SKM-1 (cell line): ENCODE measurements at regions not wholly inside any gene's neighbourhood (a gene's known extent, or its start where the extent isn't known, plus 50 kb on each side); places are given as distances from the start of the nearest gene placed in this dataset.

Experiments used
- DNase-seq: peaks from one replicate; lab custom pipeline; 2025; ENCODE audit not compliant: unreplicated experiment; lab: John Stamatoyannopoulos, UW

DNA sequence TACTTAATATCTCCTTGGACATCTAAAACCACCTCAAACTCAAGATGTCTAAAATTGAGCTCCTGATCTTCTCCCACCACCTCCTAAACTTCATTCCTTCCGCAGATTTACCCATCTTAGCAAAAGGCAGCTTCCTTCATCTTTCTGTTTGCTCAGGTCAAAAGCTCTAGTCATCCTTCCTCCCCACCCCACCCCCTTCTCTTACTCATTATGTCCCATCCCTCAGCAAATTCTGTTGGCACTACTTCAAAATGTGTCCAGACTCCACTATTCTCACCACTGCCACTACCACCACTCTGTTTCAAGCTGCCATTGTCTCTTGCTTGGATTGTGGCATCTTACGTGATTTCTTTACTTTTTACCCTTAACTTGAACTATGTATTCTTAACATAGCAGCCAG lies 59.2 kb upstream of the ZDHHC17 start:
- no peak for DNase-seq

DNA sequence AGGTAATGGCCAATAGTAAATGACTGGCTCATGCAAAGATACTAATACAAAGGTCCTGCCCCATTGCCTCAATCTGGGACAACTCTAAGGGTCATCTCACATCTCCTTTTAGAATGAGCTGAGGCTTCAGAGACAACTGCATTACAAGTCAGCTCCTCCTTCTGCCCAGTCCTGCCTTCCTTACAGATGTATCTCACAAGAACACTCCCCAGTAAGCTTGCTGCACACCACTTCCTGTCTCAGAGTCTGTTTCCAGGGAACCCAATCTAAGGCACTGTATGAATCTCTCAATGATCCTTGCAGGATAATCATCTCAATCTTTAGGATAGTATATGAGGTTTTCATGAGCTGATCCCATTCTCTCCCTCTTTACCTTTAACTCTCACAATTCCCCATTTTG lies 57.8 kb upstream of the ZDHHC17 start:
- DNase-seq = no peak

DNA sequence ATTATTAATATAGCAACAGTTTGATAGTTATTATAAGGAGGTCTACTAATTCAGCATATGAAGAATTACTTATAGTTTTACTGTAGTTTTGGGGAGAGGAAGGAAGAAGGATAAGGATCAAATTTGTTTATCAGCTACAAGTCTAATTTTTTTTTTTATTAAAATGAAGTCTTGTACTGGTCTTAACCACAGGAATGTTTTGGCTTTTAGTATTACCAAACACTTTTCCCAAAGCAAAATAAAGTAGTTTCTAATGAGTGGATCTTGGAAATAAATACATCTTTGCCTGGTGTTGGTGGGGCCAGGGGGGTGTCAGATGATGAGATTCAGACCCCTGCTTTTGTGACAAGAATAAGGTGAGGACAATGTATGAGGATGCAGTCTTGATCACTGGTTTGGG lies 57.2 kb upstream of the ZDHHC17 start:
- DNase-seq = no peak

DNA sequence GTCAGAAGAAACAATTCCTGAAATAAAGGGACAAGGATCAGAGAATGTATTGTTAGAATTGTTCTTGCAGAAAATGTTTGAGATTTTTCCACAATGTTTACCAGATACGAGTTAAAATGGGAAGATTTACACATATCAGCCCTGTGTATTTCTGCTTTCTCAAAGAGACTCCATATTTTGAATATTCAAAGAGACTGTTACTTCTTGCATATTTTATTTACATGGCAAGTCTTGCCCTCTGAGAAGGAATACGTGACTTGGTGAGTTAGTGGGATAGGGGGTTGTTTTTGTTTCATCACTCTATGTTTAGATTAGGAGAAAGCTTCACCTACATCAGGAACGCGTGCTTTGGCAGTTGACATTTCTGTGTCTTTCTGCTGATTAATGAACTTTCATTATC lies 56.1 kb upstream of the ZDHHC17 start:
- DNase-seq = no peak

DNA sequence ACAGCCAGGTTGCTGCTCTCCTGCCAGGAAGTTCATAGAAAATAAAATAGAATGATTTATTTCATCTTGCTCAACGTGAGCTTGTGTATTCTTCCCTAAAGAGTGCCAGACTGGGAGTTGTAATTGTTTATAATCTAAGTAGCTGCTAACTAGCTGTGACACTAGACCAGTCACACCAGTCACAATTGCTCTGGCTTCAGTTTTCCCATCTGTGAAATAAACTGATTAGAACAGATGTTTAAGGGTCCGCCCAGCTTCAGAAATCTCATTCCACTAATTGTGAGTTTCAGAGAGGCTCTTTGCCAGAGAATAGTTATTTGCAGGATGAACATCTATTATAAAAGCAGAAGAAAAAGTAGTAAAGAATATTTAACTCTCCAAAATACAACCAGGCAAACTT lies 55.6 kb upstream of the ZDHHC17 start:
- DNase-seq = no peak

DNA sequence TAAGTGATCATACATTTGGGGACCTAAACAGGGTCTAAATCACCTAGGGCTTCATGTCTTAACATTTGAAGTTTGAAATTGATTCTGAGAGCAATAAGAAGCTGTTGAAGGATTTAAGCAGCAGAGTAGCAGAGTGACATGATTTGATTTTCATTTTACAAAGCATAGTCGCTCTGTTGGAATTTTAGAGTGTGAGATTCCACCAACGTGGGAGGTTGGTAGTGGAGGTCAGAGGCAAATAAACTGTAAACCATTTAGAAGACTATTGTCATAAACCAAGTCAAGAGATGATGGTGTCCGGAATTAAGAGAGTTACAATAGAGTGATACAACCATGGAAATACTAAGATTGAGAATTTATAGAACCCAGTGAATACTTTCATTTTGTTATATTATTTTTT lies 52.7 kb upstream of the ZDHHC17 start:
- DNase-seq = no peak

DNA sequence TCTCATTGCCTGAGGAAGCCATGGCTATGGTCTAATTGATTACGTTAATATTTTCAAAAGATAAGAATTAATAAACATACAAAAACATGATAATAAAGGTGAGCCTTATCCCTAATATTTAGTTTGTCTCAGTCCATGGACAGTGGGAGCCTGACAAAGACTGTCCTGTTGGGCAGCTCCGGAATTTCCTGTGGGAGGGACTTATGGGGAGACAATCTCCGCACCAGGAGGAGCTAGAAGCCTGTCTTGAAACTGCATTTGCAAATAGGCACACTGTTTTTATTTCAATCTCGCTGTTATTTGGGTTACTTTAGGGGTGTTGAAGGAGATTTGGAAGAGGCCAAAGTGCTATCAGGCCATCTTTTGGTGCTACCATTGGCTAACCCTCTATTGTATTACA lies 50.8 kb upstream of the ZDHHC17 start:
- DNase-seq = no peak

DNA sequence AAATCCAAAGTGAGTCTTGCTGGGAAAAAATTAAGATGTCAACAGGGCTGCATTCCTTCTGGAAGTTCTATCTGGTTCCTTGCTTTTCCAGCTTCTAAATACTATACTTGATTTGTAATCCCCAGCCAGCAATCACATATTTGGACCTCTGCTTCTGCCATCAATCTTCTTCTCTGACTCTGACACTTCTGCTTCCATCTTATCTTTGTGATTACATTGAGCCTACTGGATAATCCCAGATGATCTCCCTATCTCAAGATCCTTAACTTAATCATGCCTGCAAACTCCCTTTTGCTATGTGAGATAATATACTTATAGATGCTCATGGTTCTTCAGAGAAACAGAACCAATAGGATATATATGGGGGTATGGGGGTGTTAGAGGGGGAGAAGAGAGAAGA lies 49.9 kb upstream of the ZDHHC17 start:
- no peak for DNase-seq
